ENCODE measurements at regions not wholly inside any gene's neighbourhood (a gene's known extent, or its start where the extent isn't known, plus 50 kb on each side); places are given as distances from the start of the nearest gene placed in this dataset.

- no peaks in the 10 kb centered on the region for H3K9me3 ChIP-seq (ENCODE audit: low read depth)
- DNase-seq (ENCODE audit: low spot score), result no peak
- no peaks in the 10 kb centered on the region for H3K4me1 ChIP-seq (ENCODE audit: insufficient read depth)
- no peaks in the 10 kb centered on the region for H3K79me2 ChIP-seq
- no peaks in the 10 kb centered on the region for H3K9me2 ChIP-seq (replicated peaks; ENCODE audit: insufficient read depth)
- no peaks in the 10 kb centered on the region for H3K27me3 ChIP-seq
- TF ChIP-seq EZH2 (IDR thresholded peaks at IDR 0.05; ENCODE audit: borderline replicate concordance) (no peak), EZH2phosphoT487 (IDR thresholded peaks at IDR 0.05; ENCODE audit: low read depth, severe bottlenecking, unreplicated experiment) (no peak), CTCF (IDR thresholded peaks at IDR 0.05; ENCODE audit: poor library complexity) (no peak)
- no peak overlapping the region for H3K27ac ChIP-seq
- no peaks in the 10 kb centered on the region for H4K20me1 ChIP-seq (ENCODE audit: insufficient read depth, poor library complexity, severe bottlenecking)
- H3K36me3 ChIP-seq (replicated peaks; ENCODE audit: insufficient read depth, low read depth), result no peaks in the 10 kb centered on the region
- H2AFZ ChIP-seq, result no peak overlapping the region
- H3K4me2 ChIP-seq, result no peak overlapping the region
- H3K4me3 ChIP-seq, result no peak overlapping the region
These were observed 453.0 kb downstream of the SLITRK5 start for GRCh38 chr13:88124142-88124541.

GRCh38 chr13:88125055-88125454, 453.9 kb downstream of the SLITRK5 start:
- no peaks in the 10 kb centered on the region for H3K36me3 ChIP-seq (replicated peaks; ENCODE audit: insufficient read depth, low read depth)
- TF ChIP-seq EZH2phosphoT487 (IDR thresholded peaks at IDR 0.05; ENCODE audit: low read depth, severe bottlenecking, unreplicated experiment) (no peak), CTCF (IDR thresholded peaks at IDR 0.05; ENCODE audit: poor library complexity) (no peak), EZH2 (IDR thresholded peaks at IDR 0.05; ENCODE audit: borderline replicate concordance) (no peak)
- H3K9me2 ChIP-seq (replicated peaks; ENCODE audit: insufficient read depth), result no peaks in the 10 kb centered on the region
- no peak overlapping the region for H2AFZ ChIP-seq
- no peaks in the 10 kb centered on the region for H3K27me3 ChIP-seq
- H4K20me1 ChIP-seq (ENCODE audit: insufficient read depth, poor library complexity, severe bottlenecking), result no peaks in the 10 kb centered on the region
- H3K79me2 ChIP-seq, result no peaks in the 10 kb centered on the region
- no peak overlapping the region for H3K27ac ChIP-seq
- no peak overlapping the region for H3K4me2 ChIP-seq
- WGBS (ENCODE audit: low lambda C conversion rate, missing lambda C conversion rate), result 82% methylated on average over 3 of the region's 3 CpGs
- no peak overlapping the region for H3K4me3 ChIP-seq
- H3K4me1 ChIP-seq (ENCODE audit: insufficient read depth), result no peaks in the 10 kb centered on the region
- H3K9me3 ChIP-seq (ENCODE audit: low read depth), result no peaks in the 10 kb centered on the region
- no peak for DNase-seq (ENCODE audit: low spot score)

GRCh38 chr13:88136098-88136790, 465.1 kb downstream of the SLITRK5 start:
- Histone ChIP-seq H3K79me2 (no peaks in the 10 kb centered on the region), H3K27me3 (no peaks in the 10 kb centered on the region), H3K27ac (no peak overlapping the region), H4K20me1 (ENCODE audit: insufficient read depth, poor library complexity, severe bottlenecking) (no peaks in the 10 kb centered on the region), H2AFZ (no peak overlapping the region), H3K4me2 (no peak overlapping the region), H3K4me1 (ENCODE audit: insufficient read depth) (no peaks in the 10 kb centered on the region), H3K36me3 (replicated peaks; ENCODE audit: insufficient read depth, low read depth) (no peaks in the 10 kb centered on the region), H3K4me3 (no peak overlapping the region), H3K9me2 (replicated peaks; ENCODE audit: insufficient read depth) (no peaks in the 10 kb centered on the region), H3K9me3 (ENCODE audit: low read depth) (no peaks in the 10 kb centered on the region)
- 98% methylated on average over 27 of the region's 27 CpGs for WGBS (ENCODE audit: low lambda C conversion rate, missing lambda C conversion rate)
- no peak for DNase-seq (ENCODE audit: low spot score)
- TF ChIP-seq CTCF (IDR thresholded peaks at IDR 0.05; ENCODE audit: poor library complexity), result no peak
- no peak for TF ChIP-seq EZH2phosphoT487 (IDR thresholded peaks at IDR 0.05; ENCODE audit: low read depth, severe bottlenecking, unreplicated experiment)
- no peak for TF ChIP-seq EZH2 (IDR thresholded peaks at IDR 0.05; ENCODE audit: borderline replicate concordance)
